NCI-H748 (cell line): ENCODE measurements at regions not wholly inside any gene's neighbourhood (a gene's known extent, or its start where the extent isn't known, plus 50 kb on each side); places are given as distances from the start of the nearest gene placed in this dataset.
A peak's percentile ranks its signal among the peaks of the same experiment; 100 is the strongest.

Source experiments
- DNase-seq: peaks from one replicate; lab custom pipeline; 2025; ENCODE audit not compliant: unreplicated experiment; lab: John Stamatoyannopoulos, UW

- peak; percentile 81 for DNase-seq
These were observed 195.0 kb upstream of the CEP162 start for GRCh38 chr6:84422380-84422968.

GRCh38 chr6:84421031-84421430 is 193.6 kb upstream of the CEP162 start:
- no peak for DNase-seq

- no peak for DNase-seq
These were observed 189.8 kb upstream of the CEP162 start for GRCh38 chr6:84417260-84417659.

GRCh38 chr6:84416043-84416657 is 188.7 kb upstream of the CEP162 start:
- DNase-seq: no peak

- no peak for DNase-seq
These were observed 188.1 kb upstream of the CEP162 start for GRCh38 chr6:84415517-84415916.

GRCh38 chr6:84415068-84415467 is 187.6 kb upstream of the CEP162 start:
- DNase-seq: no peak

GRCh38 chr6:84414531-84414930 is 187.1 kb upstream of the CEP162 start:
- DNase-seq: no peak

- DNase-seq: peak; percentile 83
These were observed 183.7 kb upstream of the CEP162 start for GRCh38 chr6:84411060-84411629.

GRCh38 chr6:84409911-84410310 is 182.5 kb upstream of the CEP162 start:
- DNase-seq: no peak

GRCh38 chr6:84408028-84408427 is 180.6 kb upstream of the CEP162 start:
- no peak for DNase-seq

GRCh38 chr6:84403545-84403944 is 176.1 kb upstream of the CEP162 start:
- DNase-seq: no peak

GRCh38 chr6:84399003-84399402 is 171.6 kb upstream of the CEP162 start:
- no peak for DNase-seq

- no peak for DNase-seq
These were observed 164.8 kb upstream of the CEP162 start for GRCh38 chr6:84392261-84392660.

- peak; percentile 60 for DNase-seq
These were observed 163.4 kb upstream of the CEP162 start for GRCh38 chr6:84390851-84391250.

GRCh38 chr6:84390334-84390733 is 162.9 kb upstream of the CEP162 start:
- no peak for DNase-seq

- no peak for DNase-seq
These were observed 151.7 kb upstream of the CEP162 start for GRCh38 chr6:84379142-84379541.

- no peak for DNase-seq
These were observed 144.8 kb upstream of the CEP162 start for GRCh38 chr6:84372290-84372689.

GRCh38 chr6:84371681-84372080 is 144.2 kb upstream of the CEP162 start:
- no peak for DNase-seq

GRCh38 chr6:84362193-84362821 is 134.9 kb upstream of the CEP162 start:
- DNase-seq: no peak

GRCh38 chr6:84361372-84362192 is 134.1 kb upstream of the CEP162 start:
- DNase-seq: no peak

GRCh38 chr6:84360039-84360438 is 132.6 kb upstream of the CEP162 start:
- DNase-seq: no peak
